ENCODE measurements at regions not wholly inside any gene's neighbourhood (a gene's known extent, or its start where the extent isn't known, plus 50 kb on each side); places are given as distances from the start of the nearest gene placed in this dataset.

DNA sequence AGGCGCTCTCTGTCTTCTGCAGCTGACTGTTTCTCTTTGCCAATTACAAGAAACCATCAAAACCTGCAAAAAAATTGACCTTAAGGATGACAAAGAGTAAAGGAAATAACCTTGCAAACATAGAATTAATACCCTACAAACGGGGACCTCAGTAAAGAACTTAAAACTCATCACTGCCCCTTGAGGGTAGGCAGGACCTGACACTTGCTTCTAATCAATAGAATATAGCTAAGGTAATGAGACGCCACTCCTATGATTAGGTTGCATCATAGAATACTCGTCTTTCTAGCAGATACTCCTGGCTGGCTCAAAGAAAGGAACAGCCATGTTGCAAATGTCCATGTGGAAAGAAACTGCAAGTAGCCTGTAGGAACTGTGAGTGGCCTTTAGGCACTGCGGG, 140.0 kb downstream of the XPNPEP1 start:
- TF ChIP-seq, protein P1, sequence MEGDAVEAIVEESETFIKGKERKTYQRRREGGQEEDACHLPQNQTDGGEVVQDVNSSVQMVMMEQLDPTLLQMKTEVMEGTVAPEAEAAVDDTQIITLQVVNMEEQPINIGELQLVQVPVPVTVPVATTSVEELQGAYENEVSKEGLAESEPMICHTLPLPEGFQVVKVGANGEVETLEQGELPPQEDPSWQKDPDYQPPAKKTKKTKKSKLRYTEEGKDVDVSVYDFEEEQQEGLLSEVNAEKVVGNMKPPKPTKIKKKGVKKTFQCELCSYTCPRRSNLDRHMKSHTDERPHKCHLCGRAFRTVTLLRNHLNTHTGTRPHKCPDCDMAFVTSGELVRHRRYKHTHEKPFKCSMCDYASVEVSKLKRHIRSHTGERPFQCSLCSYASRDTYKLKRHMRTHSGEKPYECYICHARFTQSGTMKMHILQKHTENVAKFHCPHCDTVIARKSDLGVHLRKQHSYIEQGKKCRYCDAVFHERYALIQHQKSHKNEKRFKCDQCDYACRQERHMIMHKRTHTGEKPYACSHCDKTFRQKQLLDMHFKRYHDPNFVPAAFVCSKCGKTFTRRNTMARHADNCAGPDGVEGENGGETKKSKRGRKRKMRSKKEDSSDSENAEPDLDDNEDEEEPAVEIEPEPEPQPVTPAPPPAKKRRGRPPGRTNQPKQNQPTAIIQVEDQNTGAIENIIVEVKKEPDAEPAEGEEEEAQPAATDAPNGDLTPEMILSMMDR (conservative IDR thresholded peaks at IDR 0.05 in 1 of 2, IDR thresholded peaks at IDR 0.05 in 1 of 2; ENCODE audit: extremely low read depth in 1 of 2, insufficient read depth in 1 of 2, low read depth in 1 of 2, low read length in 2 of 2): no peak
- no peak for TF ChIP-seq EZH2 (IDR thresholded peaks at IDR 0.05; ENCODE audit: borderline replicate concordance, low read length)
